HG03342 (cell line): ENCODE measurements at regions not wholly inside any gene's neighbourhood (a gene's known extent, or its start where the extent isn't known, plus 50 kb on each side); places are given as distances from the start of the nearest gene placed in this dataset.
A peak's percentile ranks its signal among the peaks of the same experiment; 100 is the strongest.
"Not testable (repeated sequence)": the region's sequence is repeated elsewhere in the genome, so short reads cannot be mapped to it uniquely, and the experiment has no call there.

Source experiments
- ATAC-seq: cut with Tn5 transposase; IDR thresholded peaks from one replicate; pipeline ENCODE4 v1.9.1; 2021; ENCODE audit warnings: mild to moderate bottlenecking, moderate library complexity; ENCODE audit not compliant: unreplicated experiment

GRCh38 chr6:117761610-117762009, 86.3 kb downstream of the NUS1 start:
- no peak for ATAC-seq

- ATAC-seq = peak; percentile 97
These were observed 96.1 kb downstream of the NUS1 start for GRCh38 chr6:117771403-117771802.

DNA sequence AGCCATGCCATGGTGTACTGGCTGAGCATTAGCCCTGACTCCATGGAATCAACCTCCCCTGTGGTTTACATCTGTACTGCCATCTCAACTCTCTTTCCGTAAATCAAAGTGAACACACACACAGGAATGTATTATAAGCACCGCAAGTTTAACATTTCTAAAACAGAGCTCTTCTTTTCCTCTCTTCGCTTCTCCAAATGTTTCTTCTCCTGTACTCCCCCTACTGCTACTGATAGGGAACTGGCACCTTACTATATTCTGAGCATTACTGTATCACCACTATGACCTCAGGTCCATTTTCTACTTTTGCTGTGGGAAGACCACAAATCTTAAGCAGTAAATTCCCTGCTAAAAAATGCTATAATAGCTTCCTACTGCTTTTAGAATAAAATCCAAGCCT, 101.2 kb downstream of the NUS1 start:
- ATAC-seq = no peak

GRCh38 chr6:117781550-117781949, 106.3 kb downstream of the NUS1 start:
- no peak for ATAC-seq

- no peak for ATAC-seq
These were observed 108.0 kb downstream of the NUS1 start for GRCh38 chr6:117783279-117783678.

- no peak for ATAC-seq
These were observed 115.7 kb downstream of the NUS1 start for GRCh38 chr6:117791012-117791411.

GRCh38 chr6:117795234-117795633, 111.8 kb upstream of the SLC35F1 start:
- no peak for ATAC-seq

- not testable (repeated sequence) for ATAC-seq
These were observed 108.2 kb upstream of the SLC35F1 start for GRCh38 chr6:117798819-117799218.

- no peak for ATAC-seq
These were observed 96.8 kb upstream of the SLC35F1 start for GRCh38 chr6:117810269-117810668.

- no peak for ATAC-seq
These were observed 89.6 kb upstream of the SLC35F1 start for GRCh38 chr6:117817499-117817898.

DNA sequence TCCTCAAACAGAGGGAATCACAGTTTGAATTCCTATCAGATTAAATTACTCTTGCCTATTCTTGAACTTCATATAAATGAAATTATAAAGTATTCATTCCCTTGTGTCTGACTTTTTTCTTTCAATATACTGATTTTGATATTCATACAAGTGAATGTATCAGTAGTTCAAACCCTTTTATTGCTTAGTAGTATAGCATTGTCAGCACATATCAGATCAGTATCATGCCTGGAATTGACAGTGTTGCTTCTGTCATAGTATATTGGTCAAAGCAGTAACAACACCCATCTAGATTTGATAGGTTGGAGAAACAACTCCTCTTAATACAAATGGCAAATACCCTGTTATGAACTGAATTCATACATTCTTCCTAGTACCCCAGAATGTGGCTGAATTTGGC, 89.1 kb upstream of the SLC35F1 start:
- no peak for ATAC-seq

DNA sequence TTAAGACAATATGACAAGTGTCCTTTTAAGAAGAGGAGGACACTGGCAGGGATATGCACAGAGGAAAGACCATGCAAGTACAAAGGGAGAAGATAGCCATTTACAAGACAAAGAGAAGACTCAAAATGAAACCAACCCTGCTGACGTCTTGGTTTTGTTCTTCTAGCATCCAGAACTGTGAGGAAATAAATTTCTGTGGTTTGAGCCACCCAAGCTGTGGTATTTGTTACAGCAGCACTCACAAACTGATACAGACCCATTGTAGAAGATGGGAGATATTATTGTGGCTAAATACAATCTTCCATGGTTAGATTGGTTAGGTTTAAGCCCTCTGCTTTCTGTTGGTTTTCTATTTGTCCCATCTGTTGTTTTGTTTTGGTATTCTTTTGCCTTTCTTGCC, 88.6 kb upstream of the SLC35F1 start:
- ATAC-seq = no peak

- ATAC-seq = peak; percentile 69
These were observed 77.3 kb upstream of the SLC35F1 start for GRCh38 chr6:117829594-117830319.

- ATAC-seq = no peak
These were observed 69.8 kb upstream of the SLC35F1 start for GRCh38 chr6:117837261-117837660.

GRCh38 chr6:117840541-117840983, 66.5 kb upstream of the SLC35F1 start:
- no peak for ATAC-seq

GRCh38 chr6:117847912-117848311, 59.2 kb upstream of the SLC35F1 start:
- no peak for ATAC-seq

- ATAC-seq = no peak
These were observed 58.0 kb upstream of the SLC35F1 start for GRCh38 chr6:117849087-117849486.
